Inflammatory macrophage (primary cell): ENCODE measurements at regions not wholly inside any gene's neighbourhood (a gene's known extent, or its start where the extent isn't known, plus 50 kb on each side); places are given as distances from the start of the nearest gene placed in this dataset.
"Not testable (repeated sequence)": the region's sequence is repeated elsewhere in the genome, so short reads cannot be mapped to it uniquely, and the experiment has no call there.

Experiments
- DNase-seq, 2 donors: peaks; one replicate each; pipeline ENCODE4 v3.0.0-alpha.2; 2020 to 2022

DNA sequence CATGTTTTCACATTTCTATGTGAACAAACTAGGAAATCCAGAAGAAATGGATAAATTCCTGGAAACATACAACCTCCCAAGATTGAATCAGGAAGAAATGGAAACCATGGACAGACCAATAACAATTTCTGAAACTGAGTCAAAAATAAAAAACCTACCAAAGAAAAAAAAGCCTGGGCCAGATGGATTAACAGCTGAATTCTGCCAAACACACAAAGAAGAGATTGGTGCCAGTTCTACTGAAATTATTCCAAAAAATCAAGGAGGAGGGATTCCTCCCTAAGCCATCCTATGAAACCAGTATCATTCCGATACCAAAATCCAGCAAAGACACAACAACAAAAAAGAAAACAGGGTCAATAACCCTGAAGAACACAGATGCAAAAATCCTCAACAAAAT is 166.9 kb upstream of the FBXL7 start:
- DNase-seq, result no peak

DNA sequence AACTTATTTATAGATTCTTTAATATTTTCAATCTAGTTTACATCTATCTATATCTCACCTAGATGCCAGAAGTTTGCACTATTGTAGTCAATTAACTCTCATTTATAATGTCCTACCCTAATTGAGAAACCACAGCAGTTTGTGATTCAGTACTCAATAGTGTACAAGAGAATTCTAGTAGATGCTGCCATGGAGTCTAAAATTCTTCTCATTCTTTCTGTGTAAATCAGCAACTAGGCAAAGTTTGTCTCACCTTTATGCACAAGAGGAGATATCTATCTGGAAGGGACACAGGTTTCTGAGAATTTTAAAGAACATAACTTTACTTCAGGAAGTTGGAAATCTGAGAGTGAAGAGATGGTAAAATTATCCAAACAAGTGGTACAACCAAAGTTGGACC is 173.0 kb upstream of the FBXL7 start:
- DNase-seq, result no peak

DNA sequence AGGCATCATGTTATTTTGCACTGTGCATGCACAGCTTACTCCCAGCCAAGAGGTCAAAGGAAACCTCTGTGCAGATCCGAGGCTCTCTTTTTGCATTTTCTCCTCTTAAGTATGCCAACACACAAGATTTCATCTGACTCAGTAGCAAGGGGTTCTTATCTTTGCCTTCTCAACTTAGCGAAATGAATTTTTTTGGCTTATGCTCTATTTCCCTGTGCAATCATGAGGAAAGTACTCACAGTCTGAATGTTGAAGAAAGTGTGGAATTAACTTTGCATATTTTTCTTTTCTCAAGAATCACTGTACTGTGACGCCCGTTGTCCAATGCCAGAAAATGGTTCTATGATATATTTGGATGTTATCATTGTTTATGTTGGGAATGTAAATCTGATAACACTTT is 173.5 kb upstream of the FBXL7 start:
- no peak for DNase-seq

DNA sequence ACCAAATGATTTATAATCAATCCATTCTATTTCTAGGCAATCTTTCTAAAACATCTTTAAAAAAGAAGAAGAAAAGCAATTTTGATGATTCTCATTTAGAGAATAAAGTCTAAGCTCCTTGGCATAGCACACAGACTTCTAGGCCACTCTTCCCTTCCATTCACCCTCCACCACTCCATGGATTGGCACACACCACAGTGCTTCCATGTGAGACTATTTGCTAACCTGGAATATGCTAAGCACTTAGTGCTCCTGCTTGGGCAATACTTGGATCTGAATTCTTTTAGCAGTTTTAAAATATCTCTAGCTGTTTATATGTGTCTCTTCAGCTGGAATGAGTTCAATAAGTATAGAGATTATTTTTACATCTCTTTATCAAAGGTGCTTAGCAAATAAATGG is 177.6 kb upstream of the FBXL7 start:
- no peak for DNase-seq

DNA sequence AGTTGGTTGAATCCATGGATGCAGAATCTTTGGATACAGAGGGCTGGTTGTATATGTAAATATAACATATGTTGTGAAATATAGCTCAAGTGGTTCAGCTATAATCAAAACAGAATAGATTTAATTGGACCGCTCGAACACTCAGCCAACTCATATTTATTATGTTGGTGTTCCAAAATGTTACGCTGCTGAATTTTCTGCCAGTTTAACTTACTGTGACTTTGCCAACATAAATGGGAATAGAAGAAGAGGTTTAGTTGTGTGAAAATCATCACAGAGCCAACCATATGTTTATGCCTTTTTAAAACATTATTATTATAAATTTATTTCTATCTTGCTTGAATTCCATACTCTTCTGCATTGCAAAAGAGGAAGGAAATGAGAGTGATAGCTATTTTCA is 178.2 kb upstream of the FBXL7 start:
- DNase-seq, result no peak

DNA sequence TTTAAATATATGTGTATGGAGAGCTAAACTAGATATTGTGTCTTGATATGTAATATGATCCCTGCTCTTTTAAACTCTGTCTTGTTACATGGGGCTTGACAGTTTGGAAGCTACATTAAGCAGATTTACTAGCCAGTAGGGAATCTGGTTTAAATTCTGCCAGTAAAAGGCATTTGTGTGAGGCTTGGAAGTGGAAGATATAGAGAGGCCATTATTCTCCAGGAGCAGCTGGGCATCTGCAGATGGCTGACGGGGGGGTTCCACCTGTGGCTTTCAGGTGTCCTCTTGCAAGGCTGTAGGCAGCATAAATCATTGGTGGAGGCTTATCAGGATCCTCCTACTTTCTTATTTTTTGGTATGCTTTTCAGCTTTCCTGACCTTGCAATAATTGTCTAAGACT is 179.1 kb upstream of the FBXL7 start:
- no peak for DNase-seq

DNA sequence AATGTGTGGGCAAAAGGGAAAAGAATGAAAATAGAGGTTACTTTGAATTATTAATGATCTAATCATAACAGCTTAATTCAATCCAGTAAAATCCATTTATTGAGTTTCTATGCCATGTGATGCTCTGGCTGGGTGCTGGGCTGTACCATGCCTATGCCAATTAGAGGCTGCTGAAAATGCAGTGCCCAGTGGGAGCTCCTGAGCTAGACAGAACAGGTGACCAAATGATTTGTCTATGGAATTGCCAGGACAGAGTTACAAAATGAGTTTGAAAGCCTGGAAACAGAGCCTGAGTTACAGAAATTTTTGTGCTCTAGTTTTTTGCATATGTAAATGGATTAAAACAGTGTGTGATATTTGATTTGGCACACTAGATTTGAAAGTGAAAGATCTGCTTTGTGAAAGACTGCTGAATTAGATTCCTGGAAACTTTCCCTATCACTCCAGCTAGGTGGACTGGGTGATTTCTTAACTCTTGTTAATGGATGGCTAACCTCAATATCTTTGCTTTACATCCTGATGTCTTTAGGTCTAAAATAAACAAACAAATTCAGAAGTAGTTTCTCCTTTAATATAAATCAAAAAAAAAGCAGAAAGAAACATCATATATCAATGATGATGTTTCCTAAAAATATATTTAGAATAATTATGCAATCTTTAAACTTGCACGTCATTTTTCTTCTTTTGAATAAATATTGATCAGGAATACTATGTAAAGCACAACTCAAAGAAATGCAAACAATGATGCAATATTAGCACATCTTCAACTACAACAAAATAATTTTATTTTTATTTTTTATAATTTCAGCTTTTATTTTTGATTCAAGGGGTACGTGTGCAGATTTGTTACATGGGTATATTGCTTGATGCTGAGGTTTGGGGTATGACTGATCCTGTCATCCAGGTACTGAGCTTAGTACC is 194.8 kb upstream of the FBXL7 start:
- DNase-seq, result no peak

DNA sequence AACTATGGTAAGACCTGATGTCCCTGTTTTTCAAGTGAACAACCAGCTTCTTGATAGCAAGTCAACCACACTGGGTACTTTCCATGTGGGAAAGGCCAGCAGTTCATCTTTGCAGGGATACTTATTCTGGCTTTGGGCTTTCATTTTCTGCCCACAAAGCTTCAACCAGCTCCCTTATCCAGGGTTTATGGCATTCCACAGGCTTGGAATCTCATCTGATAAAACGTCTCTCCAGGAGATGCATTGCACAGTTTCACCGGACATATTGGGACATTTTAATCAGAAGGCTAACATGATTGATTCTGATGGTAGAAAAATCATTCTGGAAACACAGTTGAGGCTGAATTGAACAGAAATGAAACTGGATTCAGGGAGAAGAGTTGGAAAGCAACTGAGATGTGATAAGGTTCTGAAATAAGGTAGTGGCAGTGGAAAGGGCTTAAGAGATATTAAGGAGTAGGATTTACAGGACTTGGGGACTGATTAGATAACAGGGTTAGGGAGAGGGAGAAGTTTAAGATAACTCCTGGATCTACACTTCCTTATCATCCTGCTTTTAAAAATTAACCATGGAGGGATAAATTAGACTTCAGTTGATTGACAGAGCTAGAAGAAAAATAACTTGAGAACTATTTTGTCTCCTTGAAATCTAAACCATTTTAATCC is 195.8 kb upstream of the FBXL7 start:
- DNase-seq, result no peak

DNA sequence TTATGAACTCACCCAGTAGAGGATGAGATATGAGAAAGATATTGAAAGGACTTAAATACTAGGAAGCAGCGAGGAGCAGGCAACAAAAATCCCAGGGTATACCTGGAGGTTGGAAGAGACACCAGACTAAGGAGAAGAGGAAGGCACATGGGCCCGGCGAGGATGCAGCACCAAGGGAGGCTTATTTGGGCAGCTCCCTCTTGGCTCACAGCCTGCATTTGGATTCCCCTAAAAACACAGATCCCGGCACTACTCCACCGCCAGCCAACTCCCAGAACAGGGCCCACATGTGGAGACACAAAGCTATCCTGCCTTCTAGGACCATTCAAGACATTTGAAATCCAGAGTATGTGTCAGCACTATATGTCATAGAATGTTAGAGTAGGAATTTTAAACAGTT is 199.8 kb upstream of the FBXL7 start:
- no peak for DNase-seq

DNA sequence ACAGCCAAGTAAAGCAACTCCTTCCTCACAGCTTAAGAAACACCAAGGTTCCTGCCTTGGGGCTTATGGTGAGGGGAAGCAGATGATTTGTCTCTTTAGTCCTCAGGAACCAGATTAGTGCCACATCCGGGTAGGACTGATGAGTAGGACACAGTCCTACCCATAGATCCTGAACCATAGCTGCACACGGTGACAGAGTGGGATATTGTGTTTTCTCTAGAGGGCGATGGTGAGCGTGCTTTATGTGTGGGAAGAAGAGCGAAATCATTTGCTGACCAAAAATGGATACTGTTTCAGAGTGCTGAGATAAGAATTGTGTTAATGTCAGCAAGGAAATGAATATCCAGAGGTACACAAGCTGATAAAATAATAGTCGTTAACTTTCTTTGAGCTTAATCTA is 209.0 kb upstream of the FBXL7 start:
- no peak for DNase-seq

DNA sequence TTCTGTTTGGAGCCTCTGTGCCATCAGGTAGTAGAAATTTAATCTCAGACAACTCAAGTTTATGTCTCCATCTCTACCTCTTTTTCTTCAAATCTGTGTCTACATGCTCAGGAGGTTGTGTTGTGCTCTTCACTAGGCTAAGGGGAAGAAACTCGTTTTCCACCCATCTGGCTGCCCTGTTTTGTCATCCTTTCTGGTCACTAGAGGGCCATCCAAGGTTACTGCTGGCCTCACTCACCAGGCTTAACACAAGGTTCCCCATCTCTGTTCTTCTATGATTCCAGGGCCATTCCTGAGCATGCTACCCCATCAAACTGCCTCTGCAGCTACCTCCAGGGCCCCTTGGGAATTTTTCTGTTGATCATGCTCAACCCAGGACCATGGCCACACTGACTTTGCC is 213.3 kb upstream of the FBXL7 start:
- DNase-seq, result no peak

DNA sequence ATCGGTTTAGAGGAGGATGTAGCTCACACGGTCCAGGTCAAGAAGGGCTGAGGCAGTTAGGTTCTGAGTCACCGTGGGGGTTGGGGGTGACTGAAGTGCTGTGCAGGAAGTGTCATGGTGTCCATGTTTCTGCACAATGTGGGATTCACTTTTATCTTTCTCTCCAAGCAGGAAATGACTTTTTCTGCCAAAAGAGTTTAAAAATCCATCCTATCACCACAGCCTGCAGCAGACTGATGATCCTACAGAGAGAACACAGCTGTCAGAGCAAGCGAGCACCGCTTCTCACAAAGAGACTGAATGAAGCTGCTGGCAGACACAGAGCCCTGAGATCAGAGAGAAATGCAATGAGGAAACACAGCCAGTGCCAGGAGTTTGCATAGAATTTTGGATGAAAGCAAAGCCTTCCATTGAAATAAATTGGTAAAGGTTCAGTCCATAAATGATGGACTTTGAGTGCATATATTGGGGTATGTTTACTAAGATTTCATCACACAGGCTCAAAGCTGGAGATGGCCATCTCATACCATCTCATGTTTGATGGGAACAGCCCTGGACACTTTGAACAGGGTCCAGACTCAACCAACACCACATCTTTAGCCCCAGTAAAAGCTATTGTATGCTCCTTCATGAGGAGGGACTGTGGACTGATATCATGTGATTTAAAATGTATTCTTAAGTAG is 213.9 kb upstream of the FBXL7 start:
- no peak for DNase-seq

DNA sequence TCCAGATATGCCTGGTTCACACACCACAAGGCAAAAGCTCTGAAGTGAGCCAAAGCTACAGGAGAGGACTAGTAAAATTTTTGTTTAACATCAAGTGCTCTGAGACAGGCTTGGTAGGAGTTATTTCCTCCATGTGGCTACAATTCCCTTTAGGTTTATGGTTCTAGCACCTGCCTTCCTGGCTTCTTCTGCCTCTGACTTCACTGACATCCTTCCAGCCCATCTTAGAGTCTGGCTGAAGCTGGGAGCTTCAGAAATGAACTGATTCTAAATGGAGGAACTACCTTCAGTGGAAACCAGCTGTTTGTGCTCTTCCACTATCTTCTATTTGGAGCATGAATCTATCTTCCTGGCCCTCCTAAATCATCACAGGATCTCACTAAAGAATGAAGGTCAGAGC is 215.3 kb upstream of the FBXL7 start:
- DNase-seq, result no peak

DNA sequence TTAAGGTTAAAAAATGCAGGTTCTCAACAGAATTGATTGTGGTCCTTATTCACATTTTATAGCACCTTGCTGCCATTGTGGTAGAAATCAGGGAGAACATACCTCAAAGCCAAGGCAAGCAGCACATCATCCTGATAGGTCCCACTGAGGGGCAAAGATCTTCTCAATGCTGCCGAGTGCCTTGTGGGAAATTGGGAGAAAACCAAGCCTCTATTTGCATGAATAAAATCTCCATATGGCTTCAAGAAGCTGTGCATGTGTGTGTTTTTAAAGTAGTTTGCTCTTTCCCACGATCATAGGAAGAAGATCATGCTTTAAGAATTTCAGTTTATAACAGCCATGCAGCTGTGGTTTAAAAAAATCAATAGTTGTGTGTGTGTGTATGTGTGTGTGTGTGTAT is 216.9 kb upstream of the FBXL7 start:
- no peak for DNase-seq

DNA sequence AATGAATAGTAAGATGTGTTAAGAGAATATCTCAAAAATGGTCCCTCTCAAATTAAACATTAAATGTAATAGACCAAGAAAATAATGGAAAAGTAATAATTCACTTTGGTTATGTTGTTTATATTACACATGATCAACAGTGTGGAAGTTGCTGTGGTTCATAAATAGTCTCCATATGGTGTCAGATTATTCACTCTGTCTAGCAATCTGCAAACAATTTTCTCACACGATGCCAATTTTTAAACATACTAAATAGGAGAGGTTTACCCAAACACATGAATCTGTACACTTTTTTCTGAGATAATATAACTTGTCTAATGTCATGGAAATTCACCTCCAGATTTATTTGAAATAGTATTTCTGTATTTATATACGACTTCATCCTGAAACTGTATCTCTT is 217.4 kb upstream of the FBXL7 start:
- no peak for DNase-seq

DNA sequence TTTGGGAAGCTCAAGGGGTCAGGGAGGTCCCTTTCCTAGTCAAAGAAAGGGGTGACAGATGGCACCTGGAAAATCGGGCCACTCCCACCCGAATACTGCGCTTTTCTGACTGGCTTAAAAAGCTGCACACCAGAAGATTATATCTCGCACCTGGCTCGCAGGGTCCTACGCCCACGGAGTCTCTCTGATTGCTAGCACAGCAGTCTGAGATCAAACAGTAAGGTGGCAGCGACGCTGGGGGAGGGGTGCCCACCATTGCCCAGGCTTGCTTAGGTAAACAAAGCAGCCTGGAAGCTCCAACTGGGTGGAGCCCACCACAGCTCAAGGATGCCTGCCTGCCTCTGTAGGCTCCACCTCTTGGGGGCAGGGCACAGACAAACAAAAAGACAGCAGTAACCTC is 228.4 kb upstream of the FBXL7 start:
- not testable (repeated sequence) for DNase-seq

DNA sequence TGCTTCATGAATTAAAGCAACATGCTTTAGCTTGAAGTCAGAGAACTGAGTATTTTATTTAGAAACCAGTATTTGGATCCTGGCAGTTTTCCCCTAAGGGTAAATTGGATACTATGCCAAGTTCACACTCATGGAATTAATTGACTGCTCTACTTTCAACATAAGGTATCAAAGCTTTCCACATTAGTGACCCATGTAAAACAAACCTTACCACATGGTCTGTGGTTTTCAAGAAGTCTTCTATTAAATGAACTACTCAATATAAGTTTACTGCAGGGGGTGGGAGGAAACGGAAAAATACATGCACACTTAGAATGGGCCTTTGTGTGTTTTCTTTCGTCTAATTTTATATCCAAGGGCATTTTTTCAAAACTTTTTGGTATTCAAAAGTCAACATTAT is 232.0 kb upstream of the FBXL7 start:
- no peak for DNase-seq

DNA sequence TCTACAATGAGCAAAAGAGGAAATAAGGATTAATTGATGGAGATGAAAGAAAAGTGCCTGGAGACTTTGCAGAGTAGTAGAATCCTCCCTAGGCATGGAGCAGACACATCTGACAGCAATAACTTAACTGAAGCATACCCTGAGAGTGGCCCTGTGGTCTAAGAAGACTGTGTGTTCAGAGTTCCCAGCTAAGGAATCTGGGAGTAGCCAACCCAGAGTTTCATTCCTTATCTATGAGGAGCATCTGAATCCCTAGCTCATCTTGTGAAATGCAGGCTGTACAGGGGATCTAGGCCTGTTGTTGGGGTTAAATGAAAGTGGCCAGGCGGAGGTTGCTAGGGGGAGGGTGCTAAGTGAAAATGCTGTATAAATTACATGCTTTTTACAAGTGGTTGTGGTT is 233.1 kb upstream of the FBXL7 start:
- DNase-seq, result no peak

DNA sequence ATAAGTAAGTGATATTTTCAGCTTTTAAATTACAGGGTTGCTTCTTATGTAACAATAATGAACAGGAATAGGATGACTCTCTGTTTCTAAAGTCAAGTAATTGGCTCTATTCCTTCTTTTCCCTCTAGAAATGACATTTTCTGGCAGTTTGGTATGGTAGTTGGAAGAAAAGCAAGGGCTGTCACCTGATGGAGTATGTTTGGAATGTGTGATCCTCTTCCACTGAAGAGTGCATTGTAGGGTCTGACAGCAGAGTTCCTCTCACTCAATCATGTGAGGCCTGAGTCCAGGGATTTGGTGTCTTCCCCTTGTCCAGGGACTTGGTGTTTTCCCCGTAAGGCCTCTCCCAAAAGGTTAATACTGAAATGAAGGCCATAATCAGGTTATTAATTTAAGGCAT is 233.8 kb upstream of the FBXL7 start:
- DNase-seq, result no peak

DNA sequence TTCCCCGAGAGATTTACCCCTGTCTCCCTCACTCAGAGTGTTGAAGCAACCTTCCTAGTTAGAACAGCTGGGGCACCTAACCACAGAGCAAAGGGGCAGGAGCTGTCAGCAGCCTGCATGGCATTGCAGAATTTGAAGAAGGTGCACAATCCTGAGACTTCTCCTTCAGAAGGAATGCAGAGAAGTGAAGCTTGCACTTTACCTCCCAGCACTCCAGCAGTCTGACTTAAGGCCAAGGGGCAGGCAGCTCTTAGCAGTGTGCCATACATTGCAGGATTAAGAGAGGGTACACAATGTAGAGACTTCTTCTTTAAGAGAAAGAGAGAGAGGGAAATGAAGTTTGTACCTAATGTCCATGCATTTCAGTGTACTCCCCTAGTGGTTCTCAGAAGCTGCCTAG is 236.0 kb upstream of the FBXL7 start:
- no peak for DNase-seq

DNA sequence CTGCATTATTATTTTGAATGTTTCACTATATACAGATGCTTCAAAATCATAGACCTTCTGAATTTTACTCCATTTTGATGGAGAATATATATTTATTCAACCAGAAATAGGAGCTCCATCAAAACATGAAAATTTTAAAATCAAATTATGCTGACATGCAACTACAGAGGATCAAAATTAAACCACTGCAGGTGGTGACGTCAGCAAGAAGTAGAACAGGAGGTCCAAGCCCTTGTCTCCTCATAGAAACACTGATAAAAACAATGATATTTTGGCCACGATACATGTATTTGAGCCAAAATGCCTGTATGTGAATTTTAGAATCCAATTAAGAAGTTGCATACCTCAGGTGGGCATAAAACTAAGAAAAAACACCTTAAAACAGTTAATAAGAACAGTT is 236.6 kb upstream of the FBXL7 start:
- DNase-seq, result no peak

DNA sequence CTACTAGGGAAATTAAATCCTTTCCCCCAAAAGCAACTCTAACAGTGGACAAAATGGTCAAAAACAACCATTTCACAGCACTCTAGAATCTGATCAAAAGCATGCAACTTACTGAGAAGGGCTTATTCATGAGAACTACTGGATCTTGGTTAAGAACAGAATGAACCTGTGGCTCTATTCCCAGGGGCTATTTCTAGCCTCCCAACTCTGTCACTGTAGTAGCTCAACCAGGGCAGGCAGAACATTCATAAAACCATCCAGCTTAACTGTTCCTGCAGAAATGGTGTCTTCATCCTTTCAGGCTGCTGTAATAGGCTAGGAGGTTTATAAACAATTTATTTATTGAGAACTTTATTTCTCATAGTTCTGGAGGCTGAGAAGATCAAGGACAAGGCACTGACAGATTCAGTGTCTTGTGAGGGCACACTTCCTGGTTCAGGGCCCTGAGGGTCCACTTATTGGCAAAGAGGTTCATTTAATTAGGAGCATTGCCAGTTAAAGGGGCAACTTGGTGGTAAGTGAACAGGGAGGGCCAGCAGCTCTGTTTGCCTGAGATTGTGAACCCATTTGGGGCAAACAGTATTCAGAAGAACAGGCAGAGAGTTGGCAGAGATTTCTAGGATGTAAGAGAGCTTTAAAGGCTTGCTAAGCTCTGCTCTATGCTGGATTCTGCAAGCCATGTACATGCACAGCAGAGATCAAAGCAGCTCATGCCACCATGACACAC is 238.5 kb upstream of the FBXL7 start:
- no peak for DNase-seq
